HAP-1 (cell line): ENCODE measurements at regions not wholly inside any gene's neighbourhood (a gene's known extent, or its start where the extent isn't known, plus 50 kb on each side); places are given as distances from the start of the nearest gene placed in this dataset.
"Not testable (repeated sequence)": the region's sequence is repeated elsewhere in the genome, so short reads cannot be mapped to it uniquely, and the experiment has no call there.

ENCODE experiments used
- DNase-seq, 2 experiments: peaks; one replicate each; pipeline ENCODE4 v3.0.0-alpha.2; 2016 to 2020; ENCODE audit warnings: low spot score in 2 of 2
- H3K27me3 ChIP-seq: fragments of 250-450 bp; sonication (Bioruptor Pico); 2 replicates; pipeline ENCODE4 v1.5.1; 2020; ENCODE audit warnings: low read depth, mild to moderate bottlenecking, moderate library complexity
- H3K36me3 ChIP-seq: fragments of 250-450 bp; sonication (Bioruptor Pico); replicated peaks from 2 replicates; pipeline ENCODE4 v1.5.1; 2020; ENCODE audit warnings: mild to moderate bottlenecking
- H3K4me1 ChIP-seq: fragments of 250-450 bp; sonication (Bioruptor Pico); 2 replicates; pipeline ENCODE4 v1.5.1; 2020; ENCODE audit warnings: mild to moderate bottlenecking
- H3K4me3 ChIP-seq: fragments of 250-450 bp; sonication (Bioruptor Pico); 2 replicates; pipeline ENCODE4 v1.5.1; 2020; ENCODE audit warnings: mild to moderate bottlenecking, moderate library complexity
- H3K9me3 ChIP-seq: fragments of 250-450 bp; sonication (Bioruptor Pico); 2 replicates; pipeline ENCODE4 v1.5.1; 2020; ENCODE audit warnings: mild to moderate bottlenecking, moderate library complexity
- in situ Hi-C: fragments of 300-500 bp; cut with MboI; formaldehyde crosslinking; loops from 3 replicates; pipeline ENCODE4 v1.14.3; 2020; ENCODE audit warnings: low sequenced_read_pairs, inconsistent platforms, mixed read lengths

- Histone ChIP-seq H3K4me3 (no peak overlapping the region), H3K4me1 (peaks cover 8% of the 10 kb centered on the region), H3K9me3 (no peaks in the 10 kb centered on the region; the same call in none of the 2 replicates), H3K36me3 (no peaks in the 10 kb centered on the region), H3K27me3 (no peaks in the 10 kb centered on the region)
- in situ Hi-C loops: no loop called here
- no peak for DNase-seq
These were observed 204.4 kb downstream of the SPP2 start for GRCh38 chr2:234254783-234255521.

DNA sequence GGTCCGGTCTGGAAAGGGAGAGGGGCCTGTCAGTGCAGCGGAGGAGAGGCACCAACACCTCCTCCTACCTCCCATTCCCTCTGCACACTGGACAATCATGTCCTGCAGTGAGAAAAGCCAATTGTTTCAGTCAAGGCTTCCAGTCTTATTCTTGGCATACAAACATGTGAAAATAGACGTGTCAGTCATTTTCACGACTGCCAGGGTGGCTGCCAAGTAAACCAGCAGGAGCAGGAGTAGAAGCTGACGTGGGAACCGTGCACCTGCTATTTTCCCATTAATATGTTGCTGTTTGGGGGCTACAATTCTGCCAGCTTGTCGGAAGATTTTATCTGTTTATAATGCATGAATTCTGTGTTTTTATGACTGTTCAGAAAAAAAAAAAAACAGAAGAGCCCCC, 202.3 kb downstream of the SPP2 start:
- H3K9me3 ChIP-seq: no peaks in the 10 kb centered on the region; the same call in none of the 2 replicates
- no peak overlapping the region for H3K4me3 ChIP-seq
- no peak for DNase-seq
- H3K27me3 ChIP-seq: no peaks in the 10 kb centered on the region
- in situ Hi-C loops: no loop called here
- no peaks in the 10 kb centered on the region for H3K36me3 ChIP-seq
- H3K4me1 ChIP-seq: peaks cover 14% of the 10 kb centered on the region

- H3K36me3 ChIP-seq: no peaks in the 10 kb centered on the region
- in situ Hi-C loops: no loop called here
- H3K27me3 ChIP-seq: no peaks in the 10 kb centered on the region
- H3K4me1 ChIP-seq: peaks cover 14% of the 10 kb centered on the region
- no peak for DNase-seq
- no peak overlapping the region for H3K4me3 ChIP-seq
- no peaks in the 10 kb centered on the region; the same call in 1 of the 2 replicates for H3K9me3 ChIP-seq
These were observed 201.1 kb downstream of the SPP2 start for GRCh38 chr2:234251326-234252271.

DNA sequence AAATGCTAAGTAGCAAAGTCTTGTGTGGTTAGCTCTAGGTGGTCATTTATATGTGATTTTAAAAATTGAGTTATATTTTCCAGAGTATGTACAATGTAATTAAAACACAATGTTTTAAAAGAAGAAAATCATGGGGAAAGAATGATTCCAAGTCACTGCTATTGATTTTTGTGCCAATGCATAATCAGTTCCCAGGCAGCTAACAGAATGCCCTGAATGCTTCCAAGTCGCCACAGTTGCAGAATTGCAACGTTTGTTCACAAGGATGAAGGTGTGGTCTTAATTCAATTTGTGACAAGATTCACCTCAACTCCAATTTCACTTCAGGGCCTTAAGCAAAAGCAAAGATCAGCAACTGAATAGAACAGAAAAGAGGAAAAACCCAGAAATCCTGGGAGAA, 200.4 kb downstream of the SPP2 start:
- DNase-seq: no peak
- in situ Hi-C loops: no loop called here
- H3K4me1 ChIP-seq: peaks cover 17% of the 10 kb centered on the region
- H3K9me3 ChIP-seq: no peaks in the 10 kb centered on the region; the same call in 1 of the 2 replicates
- no peaks in the 10 kb centered on the region for H3K27me3 ChIP-seq
- H3K4me3 ChIP-seq: no peak overlapping the region
- H3K36me3 ChIP-seq: no peaks in the 10 kb centered on the region

DNA sequence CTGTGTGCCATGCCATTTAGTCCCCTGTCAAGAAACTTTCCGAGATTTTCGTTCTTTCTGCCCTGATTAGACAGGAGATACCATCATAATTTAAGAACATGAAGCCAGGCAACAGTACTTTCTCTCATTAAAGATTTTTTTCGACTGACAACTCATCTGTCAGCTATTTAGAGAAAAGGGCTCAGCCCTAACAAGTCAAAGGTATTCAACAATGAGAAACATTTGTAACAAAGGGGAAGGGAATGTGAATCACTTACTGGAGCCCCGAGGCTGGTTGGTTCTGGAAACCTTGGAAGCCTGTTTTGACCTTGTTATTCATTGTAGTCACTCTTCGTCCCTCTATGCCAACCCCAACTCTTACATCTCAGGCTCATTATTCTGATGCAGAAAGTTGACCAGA, 199.4 kb downstream of the SPP2 start:
- Histone ChIP-seq H3K27me3 (no peaks in the 10 kb centered on the region), H3K36me3 (no peaks in the 10 kb centered on the region), H3K4me3 (no peak overlapping the region), H3K4me1 (peaks cover 18% of the 10 kb centered on the region), H3K9me3 (no peaks in the 10 kb centered on the region)
- DNase-seq: peak; percentile 50 to 56
- in situ Hi-C loops: no loop called here

DNA sequence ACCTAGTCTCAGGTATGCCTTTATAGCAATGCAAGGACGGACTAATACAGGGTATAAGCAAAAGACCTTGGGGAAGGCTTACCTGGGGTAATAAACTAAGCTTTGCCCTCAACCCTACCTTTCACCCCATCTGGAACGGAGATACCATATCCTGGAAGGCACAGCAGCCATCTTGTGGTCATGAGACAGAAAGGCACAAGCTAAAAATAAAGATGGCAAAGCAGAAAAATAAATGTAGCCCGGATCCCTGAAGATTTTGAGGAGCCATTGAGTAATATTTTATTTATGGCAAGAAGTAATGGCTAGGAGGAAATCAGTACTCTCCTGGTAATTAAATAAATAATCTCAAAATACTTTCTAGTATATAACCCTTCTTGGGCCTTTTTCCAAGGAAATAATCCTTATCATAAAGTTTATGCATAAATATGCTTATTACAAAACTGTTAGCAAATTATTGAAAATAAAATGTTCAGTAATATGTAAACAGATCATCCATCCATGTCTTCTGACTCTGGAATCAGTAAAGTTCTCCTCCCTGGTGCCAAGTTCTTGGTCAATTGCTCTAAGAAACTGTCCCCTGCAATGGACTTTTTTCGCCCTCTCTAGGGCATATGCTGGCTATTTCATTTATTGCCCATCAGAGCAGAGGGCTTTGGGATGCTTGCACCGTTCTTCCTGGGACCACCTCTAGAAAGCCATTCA, 198.7 kb downstream of the SPP2 start:
- H3K27me3 ChIP-seq: no peaks in the 10 kb centered on the region
- in situ Hi-C loops: no loop called here
- DNase-seq: no peak
- H3K4me3 ChIP-seq: no peak overlapping the region
- peaks cover 18% of the 10 kb centered on the region for H3K4me1 ChIP-seq
- H3K36me3 ChIP-seq: no peaks in the 10 kb centered on the region
- no peaks in the 10 kb centered on the region for H3K9me3 ChIP-seq

DNA sequence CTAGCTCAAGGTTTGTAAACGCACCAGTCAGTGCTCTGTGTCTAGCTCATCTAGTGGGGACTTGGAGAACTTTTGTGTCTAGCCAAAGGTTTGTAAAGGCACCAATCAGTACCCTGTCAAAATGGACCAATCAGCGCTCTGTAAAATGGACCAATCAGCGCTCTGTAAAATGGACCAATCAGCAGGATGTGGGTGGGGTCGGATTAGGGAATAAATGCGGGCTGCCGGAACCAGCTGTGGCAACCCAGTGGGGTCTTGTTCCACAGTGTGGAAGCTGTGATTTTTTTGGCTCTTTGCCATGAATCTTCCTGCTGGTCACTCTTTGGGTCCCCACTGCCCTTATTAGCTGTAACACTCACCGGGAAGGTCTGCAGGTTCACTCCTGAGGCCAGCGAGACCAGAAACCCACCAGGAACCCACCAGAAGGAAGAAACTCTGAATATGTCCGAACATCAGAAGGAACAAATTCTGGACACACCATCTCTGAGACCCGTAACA, 197.8 kb downstream of the SPP2 start:
- in situ Hi-C loops, H3K9me3 ChIP-seq, H3K4me3 ChIP-seq, DNase-seq, H3K27me3 ChIP-seq, H3K36me3 ChIP-seq: not testable (repeated sequence)
- peaks cover 21% of the 10 kb centered on the region for H3K4me1 ChIP-seq

GRCh38 chr2:234247453-234248180, 197.1 kb downstream of the SPP2 start:
- H3K4me1 ChIP-seq: peaks cover 21% of the 10 kb centered on the region
- H3K4me3 ChIP-seq: no peak overlapping the region
- no peaks in the 10 kb centered on the region for H3K36me3 ChIP-seq

GRCh38 chr2:234245945-234246344, 195.4 kb downstream of the SPP2 start:
- in situ Hi-C loops: no loop called here
- H3K36me3 ChIP-seq: no peaks in the 10 kb centered on the region
- H3K9me3 ChIP-seq: no peaks in the 10 kb centered on the region
- no peaks in the 10 kb centered on the region for H3K27me3 ChIP-seq
- no peak for DNase-seq
- no peak overlapping the region for H3K4me3 ChIP-seq
- H3K4me1 ChIP-seq: peaks cover 21% of the 10 kb centered on the region

More at GRCh38 chr2:234247453-234248180, 197.1 kb downstream of the SPP2 start:
- H3K9me3 ChIP-seq: no peaks in the 10 kb centered on the region
- no peak for DNase-seq
- in situ Hi-C loops: no loop called here
- H3K27me3 ChIP-seq: no peaks in the 10 kb centered on the region

GRCh38 chr2:234243871-234244565, 193.5 kb downstream of the SPP2 start:
- H3K4me3 ChIP-seq: no peak overlapping the region
- in situ Hi-C loops: no loop called here
- peaks cover 6% of the 10 kb centered on the region for H3K4me1 ChIP-seq
- no peaks in the 10 kb centered on the region for H3K27me3 ChIP-seq
- DNase-seq: no peak
- no peaks in the 10 kb centered on the region for H3K9me3 ChIP-seq
- no peaks in the 10 kb centered on the region for H3K36me3 ChIP-seq

GRCh38 chr2:234242459-234242836, 191.9 kb downstream of the SPP2 start:
- Histone ChIP-seq H3K36me3 (no peaks in the 10 kb centered on the region), H3K27me3 (no peaks in the 10 kb centered on the region), H3K9me3 (no peaks in the 10 kb centered on the region), H3K4me3 (no peak overlapping the region), H3K4me1 (peaks cover 6% of the 10 kb centered on the region)
- in situ Hi-C loops: no loop called here
- no peak for DNase-seq

GRCh38 chr2:234241656-234242458, 191.4 kb downstream of the SPP2 start:
- in situ Hi-C loops: no loop called here

More at GRCh38 chr2:234241656-234242458, 191.4 kb downstream of the SPP2 start:
- peaks cover 6% of the 10 kb centered on the region for H3K4me1 ChIP-seq
- no peaks in the 10 kb centered on the region for H3K27me3 ChIP-seq
- H3K4me3 ChIP-seq: no peak overlapping the region
- no peak for DNase-seq
- H3K36me3 ChIP-seq: no peaks in the 10 kb centered on the region
- H3K9me3 ChIP-seq: no peaks in the 10 kb centered on the region
